GM12864 (cell line): ENCODE measurements at regions not wholly inside any gene's neighbourhood (a gene's known extent, or its start where the extent isn't known, plus 50 kb on each side); places are given as distances from the start of the nearest gene placed in this dataset.

Experiments used
- DNase-seq: peaks from one replicate; pipeline ENCODE4 v3.0.0-alpha.2; 2011; ENCODE audit warnings: low read depth
- H3K4me3 ChIP-seq: 2 replicates; pipeline ENCODE4 v1.5.1; 2011; ENCODE audit warnings: mild to moderate bottlenecking, low read depth, low read length, control low read depth
- TF ChIP-seq, protein P1 (sequence below): IDR thresholded peaks from 2 replicates; pipeline ENCODE4 v1.5.1; 2011; ENCODE audit warnings: low read depth, mild to moderate bottlenecking, moderate library complexity, low read length, control low read depth, inconsistent platforms; ENCODE audit errors: missing control alignments

DNA sequence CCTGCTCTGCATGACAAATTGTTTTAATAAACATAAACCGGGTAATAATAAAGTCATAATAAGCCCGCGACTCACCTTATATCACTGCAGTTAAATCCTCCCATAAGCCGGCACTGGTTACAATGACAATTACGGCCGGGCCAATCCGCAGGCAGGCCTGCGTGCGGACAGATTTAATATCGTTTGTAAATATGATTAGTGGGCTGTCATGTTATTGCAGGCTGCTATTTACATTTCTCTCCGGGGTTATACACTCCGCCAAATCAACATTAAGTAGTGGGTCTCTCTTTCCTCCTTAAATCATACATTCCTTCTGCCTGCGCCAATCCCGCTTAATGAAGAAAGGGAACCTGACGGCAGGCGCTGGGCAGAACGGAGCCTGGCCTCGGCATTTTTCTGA lies 51.8 kb upstream of the LMO1 start:
- TF ChIP-seq, protein P1, sequence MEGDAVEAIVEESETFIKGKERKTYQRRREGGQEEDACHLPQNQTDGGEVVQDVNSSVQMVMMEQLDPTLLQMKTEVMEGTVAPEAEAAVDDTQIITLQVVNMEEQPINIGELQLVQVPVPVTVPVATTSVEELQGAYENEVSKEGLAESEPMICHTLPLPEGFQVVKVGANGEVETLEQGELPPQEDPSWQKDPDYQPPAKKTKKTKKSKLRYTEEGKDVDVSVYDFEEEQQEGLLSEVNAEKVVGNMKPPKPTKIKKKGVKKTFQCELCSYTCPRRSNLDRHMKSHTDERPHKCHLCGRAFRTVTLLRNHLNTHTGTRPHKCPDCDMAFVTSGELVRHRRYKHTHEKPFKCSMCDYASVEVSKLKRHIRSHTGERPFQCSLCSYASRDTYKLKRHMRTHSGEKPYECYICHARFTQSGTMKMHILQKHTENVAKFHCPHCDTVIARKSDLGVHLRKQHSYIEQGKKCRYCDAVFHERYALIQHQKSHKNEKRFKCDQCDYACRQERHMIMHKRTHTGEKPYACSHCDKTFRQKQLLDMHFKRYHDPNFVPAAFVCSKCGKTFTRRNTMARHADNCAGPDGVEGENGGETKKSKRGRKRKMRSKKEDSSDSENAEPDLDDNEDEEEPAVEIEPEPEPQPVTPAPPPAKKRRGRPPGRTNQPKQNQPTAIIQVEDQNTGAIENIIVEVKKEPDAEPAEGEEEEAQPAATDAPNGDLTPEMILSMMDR: no peak
- no peak for DNase-seq
- H3K4me3 ChIP-seq: no peak overlapping the region

DNA sequence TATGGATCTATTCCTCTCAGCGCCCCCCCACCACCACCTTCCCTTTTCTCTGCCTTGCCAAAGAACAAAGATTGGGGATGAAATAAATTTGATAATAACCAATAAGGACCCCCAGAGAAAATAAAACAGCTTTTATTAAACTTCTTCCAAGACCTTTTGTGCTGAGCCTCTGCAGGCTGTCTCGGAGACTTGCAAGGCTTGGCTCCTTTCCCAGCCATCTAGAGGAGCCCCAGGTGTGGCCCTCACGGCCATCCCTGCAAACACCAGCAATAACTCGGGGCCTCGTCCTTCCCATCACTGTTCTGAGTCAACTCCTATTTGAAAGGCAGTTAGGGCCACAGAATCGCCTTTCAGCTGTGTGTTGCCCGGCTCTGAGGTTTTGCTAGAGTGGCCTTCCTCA lies 51.2 kb upstream of the LMO1 start:
- no peak for DNase-seq
- H3K4me3 ChIP-seq: no peak overlapping the region
- TF ChIP-seq, protein P1: no peak

GRCh38 chr11:8313504-8314090 lies 49.9 kb upstream of the LMO1 start:
- no peak overlapping the region for H3K4me3 ChIP-seq
- no peak for DNase-seq
- TF ChIP-seq, protein P1: no peak
